ENCODE measurements at regions not wholly inside any gene's neighbourhood (a gene's known extent, or its start where the extent isn't known, plus 50 kb on each side); places are given as distances from the start of the nearest gene placed in this dataset.

DNA sequence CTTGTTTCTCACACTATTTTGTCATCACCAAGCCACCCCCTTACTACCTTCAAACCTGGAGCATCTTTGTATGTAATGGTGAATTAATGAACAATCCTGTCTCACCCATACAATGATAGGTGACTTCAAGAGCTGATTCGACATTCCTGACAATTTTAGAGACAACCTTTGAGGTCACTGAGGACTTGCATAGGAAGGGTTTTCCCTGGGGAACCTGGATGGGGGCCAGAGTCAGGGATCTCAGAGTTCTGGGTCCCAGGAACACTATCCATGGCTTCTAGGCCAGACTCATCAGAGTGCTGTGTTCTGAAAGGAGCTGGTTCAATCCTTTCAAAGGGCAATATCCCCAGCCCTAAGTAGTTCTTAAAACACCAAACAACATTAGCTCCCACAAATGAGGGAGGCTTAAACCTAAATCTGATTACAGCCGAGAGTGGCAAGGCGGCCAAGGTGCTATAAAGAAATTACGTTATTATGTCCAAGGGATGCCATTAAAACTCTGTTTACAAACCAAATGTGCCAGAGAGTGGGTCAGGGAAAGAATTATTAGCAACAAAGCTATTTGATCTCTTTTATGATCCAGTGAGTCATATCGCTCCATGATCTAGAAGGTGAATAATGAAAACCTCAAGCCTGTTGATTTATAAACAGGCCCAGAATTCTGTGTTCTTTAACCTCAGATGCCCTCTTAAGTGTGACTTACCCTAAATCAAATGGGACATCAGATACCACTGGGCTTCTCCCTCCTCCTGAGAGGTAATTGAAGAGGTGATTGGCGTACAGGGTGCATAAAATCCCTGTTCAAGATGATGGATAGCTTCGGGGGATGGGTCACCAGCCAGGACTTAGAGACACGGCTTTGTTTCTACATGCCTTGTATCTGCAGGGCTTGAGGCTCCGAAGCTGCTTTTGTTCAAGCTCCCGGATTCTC, 230.2 kb upstream of the TBX3 start:
- no peak for TF ChIP-seq GATA2 (IDR thresholded peaks at IDR 0.05; ENCODE audit: low read depth, low read length)
- no peak for TF ChIP-seq GATA3 (IDR thresholded peaks at IDR 0.05; ENCODE audit: low read depth, low read length)
